ENCODE measurements at regions not wholly inside any gene's neighbourhood (a gene's known extent, or its start where the extent isn't known, plus 50 kb on each side); places are given as distances from the start of the nearest gene placed in this dataset.

GRCh38 chr2:48851161-48851560, 95.6 kb upstream of the LHCGR start:
- no peaks in the 10 kb centered on the region for H3K9me3 ChIP-seq (ENCODE audit: low read depth)

GRCh38 chr2:48849770-48850169, 94.2 kb upstream of the LHCGR start:
- TF ChIP-seq EZH2 (IDR thresholded peaks at IDR 0.05), result no peak
- TF ChIP-seq EZH2phosphoT487 (IDR thresholded peaks at IDR 0.05), result no peak
- no peak for TF ChIP-seq CTCF (IDR thresholded peaks at IDR 0.05)
- Histone ChIP-seq H3K27ac (no peak overlapping the region), H3K9me3 (ENCODE audit: low read depth) (no peaks in the 10 kb centered on the region), H3K4me3 (no peak overlapping the region), H3K4me2 (no peak overlapping the region), H3K79me2 (ENCODE audit: low read depth) (no peaks in the 10 kb centered on the region), H3K36me3 (no peaks in the 10 kb centered on the region), H3K4me1 (no peaks in the 10 kb centered on the region), H3K9ac (no peak overlapping the region), H4K20me1 (ENCODE audit: low read depth) (no peaks in the 10 kb centered on the region), H3K27me3 (no peaks in the 10 kb centered on the region), H3F3A (ENCODE audit: low read depth) (no peaks in the 10 kb centered on the region), H2AFZ (replicated peaks) (no peak overlapping the region)
- Mint-ChIP-seq H3K4me1 (no peaks in the 10 kb centered on the region), H3K27me3 (ENCODE audit: insufficient read depth, low read depth) (peaks cover 3% of the 10 kb centered on the region), H3K9me3 (no peaks in the 10 kb centered on the region), H3K36me3 (no peaks in the 10 kb centered on the region), H3K27ac (no peak overlapping the region), H3K4me3 (no peak overlapping the region)
- no peak for DNase-seq (ENCODE audit: low spot score)

More at GRCh38 chr2:48851161-48851560, 95.6 kb upstream of the LHCGR start:
- DNase-seq (ENCODE audit: low spot score), result no peak
- Histone ChIP-seq H3K27ac (no peak overlapping the region), H3F3A (ENCODE audit: low read depth) (no peaks in the 10 kb centered on the region), H3K4me2 (no peak overlapping the region), H3K4me1 (no peaks in the 10 kb centered on the region), H4K20me1 (ENCODE audit: low read depth) (no peaks in the 10 kb centered on the region), H3K36me3 (no peaks in the 10 kb centered on the region), H3K4me3 (no peak overlapping the region), H3K79me2 (ENCODE audit: low read depth) (no peaks in the 10 kb centered on the region), H3K9ac (no peak overlapping the region), H3K27me3 (no peaks in the 10 kb centered on the region), H2AFZ (replicated peaks) (no peak overlapping the region)
- Mint-ChIP-seq H3K9me3 (no peaks in the 10 kb centered on the region), H3K4me1 (no peaks in the 10 kb centered on the region), H3K4me3 (no peak overlapping the region), H3K36me3 (no peaks in the 10 kb centered on the region), H3K27ac (no peak overlapping the region), H3K27me3 (ENCODE audit: insufficient read depth, low read depth) (peaks cover 6% of the 10 kb centered on the region)
- no peak for TF ChIP-seq CTCF (IDR thresholded peaks at IDR 0.05)
- no peak for TF ChIP-seq EZH2 (IDR thresholded peaks at IDR 0.05)
- no peak for TF ChIP-seq EZH2phosphoT487 (IDR thresholded peaks at IDR 0.05)

GRCh38 chr2:48845684-48846083, 90.2 kb upstream of the LHCGR start:
- no peak overlapping the region for H3K27ac Mint-ChIP-seq

More at GRCh38 chr2:48845684-48846083, 90.2 kb upstream of the LHCGR start:
- TF ChIP-seq EZH2 (IDR thresholded peaks at IDR 0.05), result no peak
- no peak for TF ChIP-seq EZH2phosphoT487 (IDR thresholded peaks at IDR 0.05)
- no peak for TF ChIP-seq CTCF (IDR thresholded peaks at IDR 0.05)
- Mint-ChIP-seq H3K27me3 (ENCODE audit: insufficient read depth, low read depth) (peaks cover 2% of the 10 kb centered on the region), H3K9me3 (no peaks in the 10 kb centered on the region), H3K4me1 (no peaks in the 10 kb centered on the region), H3K36me3 (no peaks in the 10 kb centered on the region), H3K4me3 (no peak overlapping the region)
- Histone ChIP-seq H3K9ac (no peak overlapping the region), H3K27ac (no peak overlapping the region), H3K79me2 (ENCODE audit: low read depth) (no peaks in the 10 kb centered on the region), H3F3A (ENCODE audit: low read depth) (no peaks in the 10 kb centered on the region), H4K20me1 (ENCODE audit: low read depth) (no peaks in the 10 kb centered on the region), H3K4me2 (no peak overlapping the region), H3K9me3 (ENCODE audit: low read depth) (no peaks in the 10 kb centered on the region), H3K4me1 (no peaks in the 10 kb centered on the region), H3K4me3 (no peak overlapping the region), H3K27me3 (no peaks in the 10 kb centered on the region), H3K36me3 (no peaks in the 10 kb centered on the region), H2AFZ (replicated peaks) (no peak overlapping the region)
- no peak for DNase-seq (ENCODE audit: low spot score)

Data from neural progenitor cell (in vitro differentiated cells).